Stimulated activated CD8-positive, alpha-beta memory T cell treated with anti-CD3 and anti-CD28 coated beads, Interleukin-7, amount 100 ng/mL, for 1 hour (primary cell): ENCODE measurements at regions not wholly inside any gene's neighbourhood (a gene's known extent, or its start where the extent isn't known, plus 50 kb on each side); places are given as distances from the start of the nearest gene placed in this dataset.
A peak's percentile ranks its signal among the peaks of the same experiment; 100 is the strongest.

Experiments used
- DNase-seq, 2 donors: peaks; one replicate each; pipeline ENCODE4 v3.0.0-alpha.2; 2020; ENCODE audit warnings: low read depth in 2 of 2

GRCh38 chr10:75347186-75347585 is 54.4 kb downstream of the ZNF503 start:
- no peak for DNase-seq

- no peak for DNase-seq
Measured at GRCh38 chr10:75345738-75346137, 55.8 kb downstream of the ZNF503 start.

GRCh38 chr10:75344170-75344569 is 57.4 kb downstream of the ZNF503 start:
- DNase-seq = no peak

- DNase-seq = no peak
Measured at GRCh38 chr10:75342397-75342796, 59.2 kb downstream of the ZNF503 start.

GRCh38 chr10:75335983-75336382 is 65.6 kb downstream of the ZNF503 start:
- no peak for DNase-seq

GRCh38 chr10:75335191-75335590 is 66.4 kb downstream of the ZNF503 start:
- no peak for DNase-seq

- DNase-seq = no peak
Measured at GRCh38 chr10:75334720-75335119, 66.8 kb downstream of the ZNF503 start.

GRCh38 chr10:75332081-75332480 is 69.5 kb downstream of the ZNF503 start:
- DNase-seq = no peak

GRCh38 chr10:75331081-75331480 is 70.5 kb downstream of the ZNF503 start:
- no peak for DNase-seq

- DNase-seq = no peak
Measured at GRCh38 chr10:75329190-75329745, 72.3 kb downstream of the ZNF503 start.

GRCh38 chr10:75326306-75326705 is 75.3 kb downstream of the ZNF503 start:
- DNase-seq = no peak

GRCh38 chr10:75319274-75319673 is 82.3 kb downstream of the ZNF503 start:
- DNase-seq = no peak

GRCh38 chr10:75314570-75314969 is 78.8 kb upstream of the COMTD1 start:
- no peak for DNase-seq

- no peak for DNase-seq
Measured at GRCh38 chr10:75312440-75312839, 76.7 kb upstream of the COMTD1 start.

GRCh38 chr10:75305675-75306074 is 69.9 kb upstream of the COMTD1 start:
- DNase-seq = no peak

- no peak for DNase-seq
Measured at GRCh38 chr10:75304741-75305390, 69.1 kb upstream of the COMTD1 start.

- no peak for DNase-seq
Measured at GRCh38 chr10:75304313-75304712, 68.6 kb upstream of the COMTD1 start.

- DNase-seq = no peak
Measured at GRCh38 chr10:75303045-75303777, 67.5 kb upstream of the COMTD1 start.

- DNase-seq = no peak
Measured at GRCh38 chr10:75302029-75302428, 66.3 kb upstream of the COMTD1 start.

GRCh38 chr10:75297021-75297599 is 61.4 kb upstream of the COMTD1 start:
- no peak for DNase-seq

GRCh38 chr10:75295868-75296441 is 60.2 kb upstream of the COMTD1 start:
- no peak for DNase-seq

GRCh38 chr10:75294866-75295701 is 59.3 kb upstream of the COMTD1 start:
- peak; percentile 21 to 32 for DNase-seq
